Lung (tissue), 11 donors: ENCODE measurements at regions not wholly inside any gene's neighbourhood (a gene's known extent, or its start where the extent isn't known, plus 50 kb on each side); places are given as distances from the start of the nearest gene placed in this dataset.

Experiments
- ATAC-seq: fragments of 200-7000 bp; cut with Tn5 transposase; one replicate; pipeline ENCODE4 v1.9.1; 2020; ENCODE audit warnings: moderate number of reproducible peaks; ENCODE audit not compliant: insufficient read depth, low FRiP score
- DNase-seq, 3 donors: peaks; one replicate each; pipeline ENCODE4 v3.0.0-alpha.2; 2013 to 2017
- H3K27ac ChIP-seq, 2 donors: one replicate each; pipeline ENCODE4 v1.5.1; 2013; ENCODE audit warnings: mild to moderate bottlenecking in 2 of 2, moderate library complexity in 2 of 2, control low read depth in 1 of 2, inconsistent platforms in 1 of 2, low read depth in 1 of 2, low read length in 1 of 2
- H3K27me3 ChIP-seq, 3 donors: one replicate each; pipeline ENCODE4 v1.5.1; 2013; ENCODE audit warnings: low read length in 2 of 3; ENCODE audit not compliant: control insufficient read depth in 3 of 3, insufficient read depth in 3 of 3
- H3K36me3 ChIP-seq, 4 donors: one replicate each; pipeline ENCODE4 v1.5.1; 2013; ENCODE audit warnings: low read length in 4 of 4, mild to moderate bottlenecking in 1 of 4, moderate library complexity in 1 of 4; ENCODE audit not compliant: control insufficient read depth in 4 of 4, insufficient read depth in 4 of 4
- H3K4me1 ChIP-seq, 5 donors: one replicate each; pipeline ENCODE4 v1.5.1; 2013; ENCODE audit warnings: low read length in 5 of 5, mild to moderate bottlenecking in 2 of 5, moderate library complexity in 1 of 5; ENCODE audit not compliant: control insufficient read depth in 5 of 5, insufficient read depth in 5 of 5
- H3K4me3 ChIP-seq: one replicate; pipeline ENCODE4 v1.5.1; 2013; ENCODE audit warnings: mild to moderate bottlenecking, control low read depth, moderate library complexity
- H3K9ac ChIP-seq, 2 donors: one replicate each; pipeline ENCODE4 v1.5.1; 2013; ENCODE audit warnings: low read length in 2 of 2, control low read depth in 1 of 2; ENCODE audit not compliant: insufficient read depth in 1 of 2
- H3K9me3 ChIP-seq, 4 donors: one replicate each; pipeline ENCODE4 v1.5.1; 2013; ENCODE audit warnings: low read length in 3 of 4, mild to moderate bottlenecking in 1 of 4, moderate library complexity in 1 of 4; ENCODE audit not compliant: control insufficient read depth in 4 of 4, insufficient read depth in 3 of 4
- CTCF ChIP-seq: IDR thresholded peaks from 2 replicates; pipeline ENCODE4 v1.5.1; 2012; ENCODE audit warnings: mild to moderate bottlenecking; ENCODE audit errors: control extremely low read depth, extremely low read depth
- WGBS, 2 donors: extraction: QIAGEN DNeasy Blood & Tissue Kit; methylation state at CpG; one replicate each; pipeline ENCODE4 v1.1.7; 2013; 5-methylcytosine and 5-hydroxymethylcytosine counted together
- donor health status: control.
- donor health status: control.
- donor health status: Bipolar disorder and iron deficiency.
- donor health status: healthy.
- donor health status: DM: yes; HTN: yes; CAD: no.

GRCh38 chr7:1340461-1341360, 108.0 kb downstream of the UNCX start:
- Histone ChIP-seq H3K4me1 (no peaks in the 10 kb centered on the region), H3K27ac (no peak overlapping the region), H3K9ac (no peak overlapping the region), H3K36me3 (no peaks in the 10 kb centered on the region), H3K4me3 (no peak overlapping the region), H3K9me3 (peaks cover 0 to 16% (median 2%) of the 10 kb centered on the region in 4 donors), H3K27me3 (peaks cover 0 to 11% (median 0%) of the 10 kb centered on the region in 3 donors)
- WGBS, 2 donors = 72 to 76% methylated on average over 29 of the region's 29 CpGs
- TF ChIP-seq CTCF = no peak
- ATAC-seq (no peak), DNase-seq (peak in 1 of 3 donors; percentile 8)

- no peak overlapping the region for H3K9ac ChIP-seq
- no peak overlapping the region for H3K4me3 ChIP-seq
- H3K36me3 ChIP-seq = no peaks in the 10 kb centered on the region
- DNase-seq = no peak
- H3K4me1 ChIP-seq = no peaks in the 10 kb centered on the region
- WGBS, 2 donors = 73% methylated on average over 20 of the region's 20 CpGs
- ATAC-seq = no peak
- TF ChIP-seq CTCF = no peak
- H3K9me3 ChIP-seq = peaks cover 0 to 13% (median 0%) of the 10 kb centered on the region in 4 donors
- H3K27ac ChIP-seq = no peak overlapping the region
- peaks cover 0 to 15% (median 0%) of the 10 kb centered on the region in 3 donors for H3K27me3 ChIP-seq
Observed at GRCh38 chr7:1341361-1342089, 108.9 kb downstream of the UNCX start.

- Histone ChIP-seq H3K9ac (no peak overlapping the region), H3K27me3 (peaks cover 0 to 15% (median 0%) of the 10 kb centered on the region in 3 donors), H3K27ac (no peak overlapping the region), H3K4me1 (no peaks in the 10 kb centered on the region), H3K9me3 (peaks cover 0 to 13% (median 0%) of the 10 kb centered on the region in 4 donors), H3K36me3 (no peaks in the 10 kb centered on the region), H3K4me3 (no peak overlapping the region)
- no peak for ATAC-seq
- WGBS, 2 donors = 79 to 87% methylated on average over 12 of the region's 12 CpGs
- TF ChIP-seq CTCF = no peak
- DNase-seq = no peak
Observed at GRCh38 chr7:1342090-1342640, 109.5 kb downstream of the UNCX start.
